ENCODE measurements at regions not wholly inside any gene's neighbourhood (a gene's known extent, or its start where the extent isn't known, plus 50 kb on each side); places are given as distances from the start of the nearest gene placed in this dataset.
A peak's percentile ranks its signal among the peaks of the same experiment; 100 is the strongest.

DNA sequence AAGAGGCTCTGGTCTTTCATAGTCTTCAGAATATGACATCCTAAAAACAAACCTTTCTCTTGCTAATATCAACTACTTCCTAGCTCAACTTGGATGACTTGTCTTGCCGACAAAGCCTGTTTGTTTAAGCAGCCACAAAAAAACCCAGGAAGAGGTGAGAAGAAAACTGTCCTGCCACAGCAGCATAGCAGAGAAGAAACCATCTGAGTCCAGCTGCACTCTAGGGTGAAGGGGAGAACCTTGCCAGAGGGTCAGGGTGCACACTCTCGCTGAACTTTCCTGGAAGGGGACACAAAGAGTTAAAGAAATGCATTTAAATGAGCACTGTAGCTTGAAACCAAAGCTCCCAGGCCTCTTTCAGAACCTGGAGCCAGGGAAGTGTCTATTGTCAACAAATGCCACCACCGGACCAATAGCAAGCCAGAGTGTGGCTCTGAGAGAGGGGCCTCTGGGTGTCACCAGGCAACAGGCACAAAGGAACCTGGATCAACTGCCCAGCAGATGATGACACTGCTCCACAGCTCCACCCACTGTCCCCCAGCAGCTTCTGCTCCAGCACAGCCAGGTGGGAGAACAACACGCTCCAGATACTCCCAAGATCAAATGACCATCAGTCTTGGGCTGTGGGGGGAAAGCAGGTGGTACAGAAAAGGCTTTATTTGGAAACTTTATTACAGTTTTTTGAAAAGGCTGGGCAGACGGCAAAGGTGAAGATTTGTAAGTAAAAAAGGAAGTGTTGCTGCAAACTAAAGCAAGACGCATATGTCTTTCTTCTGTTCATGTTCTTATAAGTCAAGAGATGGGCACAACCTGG, 105.7 kb downstream of the RASSF10 start (continued):
- TF ChIP-seq, protein P1, sequence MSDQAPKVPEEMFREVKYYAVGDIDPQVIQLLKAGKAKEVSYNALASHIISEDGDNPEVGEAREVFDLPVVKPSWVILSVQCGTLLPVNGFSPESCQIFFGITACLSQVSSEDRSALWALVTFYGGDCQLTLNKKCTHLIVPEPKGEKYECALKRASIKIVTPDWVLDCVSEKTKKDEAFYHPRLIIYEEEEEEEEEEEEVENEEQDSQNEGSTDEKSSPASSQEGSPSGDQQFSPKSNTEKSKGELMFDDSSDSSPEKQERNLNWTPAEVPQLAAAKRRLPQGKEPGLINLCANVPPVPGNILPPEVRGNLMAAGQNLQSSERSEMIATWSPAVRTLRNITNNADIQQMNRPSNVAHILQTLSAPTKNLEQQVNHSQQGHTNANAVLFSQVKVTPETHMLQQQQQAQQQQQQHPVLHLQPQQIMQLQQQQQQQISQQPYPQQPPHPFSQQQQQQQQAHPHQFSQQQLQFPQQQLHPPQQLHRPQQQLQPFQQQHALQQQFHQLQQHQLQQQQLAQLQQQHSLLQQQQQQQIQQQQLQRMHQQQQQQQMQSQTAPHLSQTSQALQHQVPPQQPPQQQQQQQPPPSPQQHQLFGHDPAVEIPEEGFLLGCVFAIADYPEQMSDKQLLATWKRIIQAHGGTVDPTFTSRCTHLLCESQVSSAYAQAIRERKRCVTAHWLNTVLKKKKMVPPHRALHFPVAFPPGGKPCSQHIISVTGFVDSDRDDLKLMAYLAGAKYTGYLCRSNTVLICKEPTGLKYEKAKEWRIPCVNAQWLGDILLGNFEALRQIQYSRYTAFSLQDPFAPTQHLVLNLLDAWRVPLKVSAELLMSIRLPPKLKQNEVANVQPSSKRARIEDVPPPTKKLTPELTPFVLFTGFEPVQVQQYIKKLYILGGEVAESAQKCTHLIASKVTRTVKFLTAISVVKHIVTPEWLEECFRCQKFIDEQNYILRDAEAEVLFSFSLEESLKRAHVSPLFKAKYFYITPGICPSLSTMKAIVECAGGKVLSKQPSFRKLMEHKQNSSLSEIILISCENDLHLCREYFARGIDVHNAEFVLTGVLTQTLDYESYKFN (CRISPR knock-in tag; conservative IDR thresholded peaks at IDR 0.05): peak; percentile 46
- no peak for TF ChIP-seq NFRKB (IDR thresholded peaks at IDR 0.05)
- TF ChIP-seq, protein P2, sequence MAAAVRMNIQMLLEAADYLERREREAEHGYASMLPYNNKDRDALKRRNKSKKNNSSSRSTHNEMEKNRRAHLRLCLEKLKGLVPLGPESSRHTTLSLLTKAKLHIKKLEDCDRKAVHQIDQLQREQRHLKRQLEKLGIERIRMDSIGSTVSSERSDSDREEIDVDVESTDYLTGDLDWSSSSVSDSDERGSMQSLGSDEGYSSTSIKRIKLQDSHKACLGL (CRISPR knock-in tag; IDR thresholded peaks at IDR 0.05): no peak
- TF ChIP-seq CEBPB (IDR thresholded peaks at IDR 0.05; ENCODE audit: borderline replicate concordance, low read depth, low read length): peak; percentile 46; the same call in 1 of the 2 replicates
- peak; percentile 43; the same call in 1 of the 2 replicates for TF ChIP-seq GATAD1 (CRISPR knock-in tag; IDR thresholded peaks at IDR 0.05)
- peak; percentile 34; the same call in 1 of the 2 replicates for TF ChIP-seq YEATS2 (CRISPR knock-in tag; IDR thresholded peaks at IDR 0.05; ENCODE audit: borderline replicate concordance)
- TF ChIP-seq, protein P3, sequence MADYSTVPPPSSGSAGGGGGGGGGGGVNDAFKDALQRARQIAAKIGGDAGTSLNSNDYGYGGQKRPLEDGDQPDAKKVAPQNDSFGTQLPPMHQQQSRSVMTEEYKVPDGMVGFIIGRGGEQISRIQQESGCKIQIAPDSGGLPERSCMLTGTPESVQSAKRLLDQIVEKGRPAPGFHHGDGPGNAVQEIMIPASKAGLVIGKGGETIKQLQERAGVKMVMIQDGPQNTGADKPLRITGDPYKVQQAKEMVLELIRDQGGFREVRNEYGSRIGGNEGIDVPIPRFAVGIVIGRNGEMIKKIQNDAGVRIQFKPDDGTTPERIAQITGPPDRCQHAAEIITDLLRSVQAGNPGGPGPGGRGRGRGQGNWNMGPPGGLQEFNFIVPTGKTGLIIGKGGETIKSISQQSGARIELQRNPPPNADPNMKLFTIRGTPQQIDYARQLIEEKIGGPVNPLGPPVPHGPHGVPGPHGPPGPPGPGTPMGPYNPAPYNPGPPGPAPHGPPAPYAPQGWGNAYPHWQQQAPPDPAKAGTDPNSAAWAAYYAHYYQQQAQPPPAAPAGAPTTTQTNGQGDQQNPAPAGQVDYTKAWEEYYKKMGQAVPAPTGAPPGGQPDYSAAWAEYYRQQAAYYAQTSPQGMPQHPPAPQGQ (CRISPR knock-in tag; IDR thresholded peaks at IDR 0.05; ENCODE audit: borderline replicate concordance): no peak
- TF ChIP-seq, protein P4, sequence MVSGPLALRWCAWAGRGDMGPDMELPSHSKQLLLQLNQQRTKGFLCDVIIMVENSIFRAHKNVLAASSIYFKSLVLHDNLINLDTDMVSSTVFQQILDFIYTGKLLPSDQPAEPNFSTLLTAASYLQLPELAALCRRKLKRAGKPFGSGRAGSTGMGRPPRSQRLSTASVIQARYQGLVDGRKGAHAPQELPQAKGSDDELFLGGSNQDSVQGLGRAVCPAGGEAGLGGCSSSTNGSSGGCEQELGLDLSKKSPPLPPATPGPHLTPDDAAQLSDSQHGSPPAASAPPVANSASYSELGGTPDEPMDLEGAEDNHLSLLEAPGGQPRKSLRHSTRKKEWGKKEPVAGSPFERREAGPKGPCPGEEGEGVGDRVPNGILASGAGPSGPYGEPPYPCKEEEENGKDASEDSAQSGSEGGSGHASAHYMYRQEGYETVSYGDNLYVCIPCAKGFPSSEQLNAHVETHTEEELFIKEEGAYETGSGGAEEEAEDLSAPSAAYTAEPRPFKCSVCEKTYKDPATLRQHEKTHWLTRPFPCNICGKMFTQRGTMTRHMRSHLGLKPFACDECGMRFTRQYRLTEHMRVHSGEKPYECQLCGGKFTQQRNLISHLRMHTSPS (CRISPR knock-in tag; IDR thresholded peaks at IDR 0.05; ENCODE audit: low read depth): no peak
- TF ChIP-seq SALL2 (CRISPR knock-in tag; IDR thresholded peaks at IDR 0.05): no peak
- TF ChIP-seq ARNTL (CRISPR knock-in tag; IDR thresholded peaks at IDR 0.05): no peak
- TF ChIP-seq NFE2L2 (IDR thresholded peaks at IDR 0.05; ENCODE audit: low read length): no peak
- TF ChIP-seq HOXA3 (CRISPR knock-in tag; IDR thresholded peaks at IDR 0.05): peak; percentile 33; the same call in 1 of the 2 replicates
- TF ChIP-seq CCDC6 (CRISPR knock-in tag; IDR thresholded peaks at IDR 0.05): no peak
- TF ChIP-seq, protein P5, sequence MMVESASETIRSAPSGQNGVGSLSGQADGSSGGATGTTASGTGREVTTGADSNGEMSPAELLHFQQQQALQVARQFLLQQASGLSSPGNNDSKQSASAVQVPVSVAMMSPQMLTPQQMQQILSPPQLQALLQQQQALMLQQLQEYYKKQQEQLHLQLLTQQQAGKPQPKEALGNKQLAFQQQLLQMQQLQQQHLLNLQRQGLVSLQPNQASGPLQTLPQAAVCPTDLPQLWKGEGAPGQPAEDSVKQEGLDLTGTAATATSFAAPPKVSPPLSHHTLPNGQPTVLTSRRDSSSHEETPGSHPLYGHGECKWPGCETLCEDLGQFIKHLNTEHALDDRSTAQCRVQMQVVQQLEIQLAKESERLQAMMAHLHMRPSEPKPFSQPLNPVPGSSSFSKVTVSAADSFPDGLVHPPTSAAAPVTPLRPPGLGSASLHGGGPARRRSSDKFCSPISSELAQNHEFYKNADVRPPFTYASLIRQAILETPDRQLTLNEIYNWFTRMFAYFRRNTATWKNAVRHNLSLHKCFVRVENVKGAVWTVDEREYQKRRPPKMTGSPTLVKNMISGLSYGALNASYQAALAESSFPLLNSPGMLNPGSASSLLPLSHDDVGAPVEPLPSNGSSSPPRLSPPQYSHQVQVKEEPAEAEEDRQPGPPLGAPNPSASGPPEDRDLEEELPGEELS (CRISPR knock-in tag; IDR thresholded peaks at IDR 0.05): peak; percentile 64
- no peak for TF ChIP-seq SRSF9 (IDR thresholded peaks at IDR 0.05; ENCODE audit: borderline replicate concordance, insufficient read depth, low read depth, low read length, poor library complexity, severe bottlenecking)
- peak; percentile 67; the same call in 1 of the 2 replicates for TF ChIP-seq PHF21A (CRISPR knock-in tag; IDR thresholded peaks at IDR 0.05)
- TF ChIP-seq RFX5 (IDR thresholded peaks at IDR 0.05; ENCODE audit: low read depth, low read length): peak; percentile 83
- peak; percentile 81 for TF ChIP-seq SALL1 (CRISPR knock-in tag; IDR thresholded peaks at IDR 0.05)
- TF ChIP-seq ZNF607 (CRISPR knock-in tag; IDR thresholded peaks at IDR 0.05; ENCODE audit: borderline replicate concordance): no peak
- TF ChIP-seq GATAD2A (CRISPR knock-in tag; IDR thresholded peaks at IDR 0.05): peak; percentile 56

Data from HepG2 (cell line).